Activated CD8-positive, alpha-beta memory T cell treated with anti-CD3 and anti-CD28 coated beads for 4 hours (primary cell): ENCODE measurements at regions not wholly inside any gene's neighbourhood (a gene's known extent, or its start where the extent isn't known, plus 50 kb on each side); places are given as distances from the start of the nearest gene placed in this dataset.
"Not testable (repeated sequence)": the region's sequence is repeated elsewhere in the genome, so short reads cannot be mapped to it uniquely, and the experiment has no call there.

ENCODE experiments used
- DNase-seq, 2 donors: peaks; one replicate each; pipeline ENCODE4 v3.0.0-alpha.2; 2020; ENCODE audit warnings: low read depth in 2 of 2

DNA sequence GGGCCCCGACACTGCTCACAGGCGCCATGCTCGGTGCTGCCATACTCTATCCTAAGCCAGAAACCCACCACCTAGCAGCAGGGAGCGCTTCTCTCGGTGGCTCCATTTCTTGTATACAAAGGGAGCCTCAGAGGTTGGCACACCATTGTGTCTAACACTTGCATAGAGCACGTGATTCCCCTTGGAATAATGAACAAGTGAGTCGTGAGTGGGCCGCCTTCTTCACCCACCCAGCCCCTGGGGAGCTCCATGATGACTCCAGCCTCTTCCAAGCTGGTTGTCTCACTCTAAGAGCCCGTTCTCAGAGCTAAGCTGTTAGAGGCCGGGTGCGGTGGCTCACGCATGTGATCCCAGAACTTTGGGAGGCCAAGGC is 82.3 kb upstream of the ZNF469 start:
- no peak for DNase-seq

GRCh38 chr16:88301431-88301830 is 81.3 kb upstream of the ZNF469 start:
- DNase-seq = no peak

GRCh38 chr16:88301886-88302285 is 80.9 kb upstream of the ZNF469 start:
- no peak for DNase-seq

DNA sequence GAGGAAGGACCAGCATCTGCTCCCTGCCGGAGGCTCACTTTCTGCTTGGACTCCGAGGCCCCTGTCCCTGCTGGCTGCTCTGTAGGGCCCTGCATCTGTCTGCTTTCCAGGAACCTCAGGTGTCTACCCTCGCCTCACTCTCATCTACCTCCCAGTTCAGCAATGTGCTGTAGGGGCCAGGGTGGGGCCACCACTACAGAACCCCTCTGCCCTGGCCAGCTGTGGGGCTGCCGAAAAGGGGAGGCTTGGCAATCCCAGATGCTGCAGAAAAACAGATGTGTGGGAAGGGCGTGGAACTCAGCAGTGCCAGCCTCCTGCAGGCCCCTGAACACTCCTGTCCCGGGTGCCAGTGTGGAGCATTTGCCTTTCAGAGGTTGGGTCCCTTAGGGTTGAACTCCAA is 80.1 kb upstream of the ZNF469 start:
- DNase-seq = no peak

DNA sequence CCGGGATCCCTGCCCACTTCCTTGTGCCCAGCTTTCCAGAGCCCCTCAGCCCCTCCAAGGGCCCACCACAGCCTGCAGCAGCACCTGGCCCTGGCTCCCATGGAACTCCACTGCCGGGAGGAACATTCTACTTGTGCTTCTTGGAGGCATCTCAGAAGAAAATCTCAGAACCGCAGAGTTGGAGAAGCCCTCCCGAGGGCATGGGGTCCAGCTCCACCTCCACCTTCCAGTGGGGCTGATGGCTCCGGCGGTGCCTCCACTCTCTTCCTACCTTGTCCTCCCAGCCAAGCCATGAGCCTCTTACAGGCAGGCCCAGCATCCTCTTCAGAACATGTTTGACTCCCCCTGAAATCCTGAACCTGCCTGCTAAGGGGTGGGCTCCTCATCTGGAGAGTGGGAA is 79.4 kb upstream of the ZNF469 start:
- DNase-seq = no peak

GRCh38 chr16:88303890-88304819 is 78.6 kb upstream of the ZNF469 start:
- no peak for DNase-seq

- DNase-seq = no peak
These were observed 77.6 kb upstream of the ZNF469 start for GRCh38 chr16:88305176-88305575.

GRCh38 chr16:88306411-88306810 is 76.3 kb upstream of the ZNF469 start:
- DNase-seq = no peak

- DNase-seq = no peak
These were observed 75.8 kb upstream of the ZNF469 start for GRCh38 chr16:88306860-88307545.

- no peak for DNase-seq
These were observed 74.2 kb upstream of the ZNF469 start for GRCh38 chr16:88308441-88309173.

- DNase-seq = no peak
These were observed 73.4 kb upstream of the ZNF469 start for GRCh38 chr16:88309174-88309907.

DNA sequence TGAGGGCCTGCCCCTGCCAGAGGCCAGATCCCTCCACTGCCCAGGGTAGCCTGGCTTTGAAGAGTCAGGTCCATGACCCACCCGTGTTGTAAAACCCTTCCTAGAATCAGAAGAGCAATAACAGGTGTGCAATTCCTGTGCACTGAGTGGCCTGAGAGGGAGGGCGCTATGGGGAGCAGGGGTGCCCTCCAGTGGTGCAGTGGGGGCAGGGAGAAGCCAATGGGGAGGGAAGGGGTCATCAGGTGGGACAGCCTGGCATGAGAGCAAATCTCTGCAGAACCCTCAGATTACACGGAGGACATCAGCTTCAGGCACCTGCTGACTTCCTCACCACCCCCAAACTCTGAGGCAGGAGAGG is 72.9 kb upstream of the ZNF469 start:
- DNase-seq = no peak

GRCh38 chr16:88310796-88311605 is 71.8 kb upstream of the ZNF469 start:
- no peak for DNase-seq

DNA sequence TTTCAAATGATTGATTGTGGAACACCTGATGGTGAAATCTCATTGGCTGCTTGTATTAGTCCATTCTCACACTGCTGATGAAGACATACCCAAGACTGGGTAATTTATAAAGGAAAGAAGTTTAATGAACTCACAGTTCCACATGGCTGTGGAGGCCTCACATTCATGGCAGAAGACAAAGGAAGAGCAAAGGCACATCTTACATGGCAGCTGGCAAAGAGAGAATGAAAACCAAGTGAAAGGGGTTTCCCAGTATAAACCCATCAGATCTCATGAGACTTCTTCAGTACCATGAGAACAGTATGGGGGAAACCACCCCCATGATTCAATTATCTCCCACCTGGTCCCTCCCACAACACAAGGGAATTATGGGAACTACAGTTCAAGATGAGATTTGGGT is 70.9 kb upstream of the ZNF469 start:
- not testable (repeated sequence) for DNase-seq

- DNase-seq = no peak
These were observed 70.0 kb upstream of the ZNF469 start for GRCh38 chr16:88312732-88313131.

- DNase-seq = no peak
These were observed 67.7 kb upstream of the ZNF469 start for GRCh38 chr16:88314991-88315542.

DNA sequence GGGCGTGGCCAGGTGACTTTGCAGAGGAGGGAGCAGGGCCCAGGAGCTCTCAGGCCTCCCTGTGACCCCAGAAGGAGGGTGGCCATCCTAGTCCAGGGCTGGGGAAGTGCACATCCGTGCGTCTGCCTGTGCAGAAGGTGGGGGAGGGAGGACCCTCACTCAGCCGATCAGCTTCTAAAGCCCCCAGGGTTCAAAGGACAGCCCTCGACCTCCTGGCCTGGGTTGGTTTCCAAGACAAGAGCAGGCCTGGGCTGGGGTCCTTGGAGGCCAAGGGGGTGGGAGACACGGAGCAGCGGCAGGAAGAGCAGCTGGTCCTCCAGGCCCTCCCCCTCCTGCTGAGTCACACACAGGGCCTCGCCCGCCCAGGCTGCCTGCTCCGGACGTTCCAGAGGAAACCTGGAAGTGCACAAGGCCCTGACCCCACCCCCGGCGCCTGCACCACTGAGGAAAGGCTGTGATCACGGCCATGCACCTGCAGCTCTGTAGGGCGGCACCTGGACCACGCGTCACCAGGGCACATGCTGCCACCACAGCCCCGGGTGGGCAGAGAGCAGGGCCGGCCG is 67.1 kb upstream of the ZNF469 start:
- DNase-seq = no peak

- DNase-seq = no peak
These were observed 66.6 kb upstream of the ZNF469 start for GRCh38 chr16:88316151-88316550.

GRCh38 chr16:88316941-88317612 is 65.7 kb upstream of the ZNF469 start:
- DNase-seq = no peak

DNA sequence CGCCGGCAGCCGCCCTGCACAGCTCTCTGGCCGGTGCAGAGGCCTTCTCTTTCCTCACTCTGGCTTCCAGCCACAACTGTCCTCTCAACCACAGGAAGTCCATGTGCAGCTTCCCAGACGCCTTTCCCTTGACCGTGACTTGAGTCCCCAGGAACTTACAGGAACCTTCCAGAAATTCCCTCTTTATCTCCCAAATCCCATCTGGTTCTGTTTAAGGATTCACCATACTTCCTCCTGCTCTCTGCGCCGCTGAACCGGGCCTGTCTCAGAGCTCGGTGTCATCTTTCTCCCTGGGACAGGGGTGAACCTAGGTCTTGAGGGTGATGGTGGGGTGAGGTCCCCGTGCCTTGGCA is 65.2 kb upstream of the ZNF469 start:
- no peak for DNase-seq
